ENCODE measurements at regions not wholly inside any gene's neighbourhood (a gene's known extent, or its start where the extent isn't known, plus 50 kb on each side); places are given as distances from the start of the nearest gene placed in this dataset.

- DNase-seq: no peak
These were observed 50.0 kb downstream of the PABIR2 start for GRCh38 chrX:134747006-134747405.

- no peak for DNase-seq
These were observed 50.6 kb downstream of the PABIR2 start for GRCh38 chrX:134746410-134746785.

DNA sequence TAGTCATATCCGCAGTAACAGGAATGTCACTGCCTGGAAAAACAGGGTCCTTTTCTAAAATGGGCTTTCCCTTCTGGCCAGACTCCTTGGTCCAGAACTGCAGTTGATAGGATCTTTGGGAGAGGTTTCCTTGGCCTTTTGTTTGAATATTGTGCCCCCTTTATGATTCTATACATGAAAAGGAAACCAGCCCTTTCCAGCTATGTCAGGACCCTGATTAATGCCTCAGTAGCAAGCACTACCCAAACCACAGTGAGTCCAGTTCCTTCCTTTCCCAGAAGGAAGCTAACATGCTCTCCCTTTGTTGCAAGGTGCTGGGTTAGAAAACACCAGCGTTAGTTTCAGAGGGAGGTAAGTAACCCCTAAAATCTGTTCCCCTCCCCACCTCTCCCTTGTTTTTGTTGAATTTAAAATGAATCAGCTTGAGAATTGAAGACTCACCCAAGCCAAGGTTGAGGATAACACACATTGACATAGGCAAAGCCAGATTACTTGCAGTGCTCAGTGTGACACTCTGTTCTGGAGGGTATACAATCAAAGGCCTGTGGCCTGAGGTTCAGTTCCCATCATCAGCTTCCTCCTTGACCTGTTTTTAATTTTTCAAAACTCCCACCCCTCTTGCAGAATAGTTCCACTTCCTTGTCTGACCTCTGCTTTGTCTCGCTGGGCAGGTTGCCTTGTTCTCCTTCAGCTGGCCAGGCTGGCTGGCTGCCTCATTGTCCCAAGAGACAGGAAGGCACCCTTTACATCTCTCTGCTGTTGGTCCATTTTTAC lies 51.2 kb downstream of the PABIR2 start:
- no peak for DNase-seq

GRCh38 chrX:134743091-134743490 lies 53.9 kb downstream of the PABIR2 start:
- no peak for DNase-seq

DNA sequence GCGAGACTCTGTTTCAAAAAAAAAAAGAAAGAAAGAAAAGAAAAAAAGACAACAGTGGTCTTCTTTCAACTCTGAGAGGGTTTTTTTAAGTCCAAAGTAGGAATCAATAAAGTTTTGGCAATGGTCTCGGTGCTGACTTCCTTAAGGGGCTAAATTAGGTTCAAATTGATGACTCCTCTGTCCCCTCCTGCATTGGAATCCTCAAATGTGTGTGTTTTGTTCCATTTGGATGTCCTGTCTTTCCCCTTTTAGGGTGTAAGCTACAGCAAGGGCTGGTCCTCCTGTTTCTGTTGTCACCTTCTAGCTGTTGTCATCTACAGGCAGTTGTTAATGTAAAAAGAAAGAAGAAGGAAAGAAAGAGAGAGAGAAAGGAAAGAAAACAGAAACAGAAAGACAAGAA lies 54.4 kb downstream of the PABIR2 start:
- DNase-seq: no peak

DNA sequence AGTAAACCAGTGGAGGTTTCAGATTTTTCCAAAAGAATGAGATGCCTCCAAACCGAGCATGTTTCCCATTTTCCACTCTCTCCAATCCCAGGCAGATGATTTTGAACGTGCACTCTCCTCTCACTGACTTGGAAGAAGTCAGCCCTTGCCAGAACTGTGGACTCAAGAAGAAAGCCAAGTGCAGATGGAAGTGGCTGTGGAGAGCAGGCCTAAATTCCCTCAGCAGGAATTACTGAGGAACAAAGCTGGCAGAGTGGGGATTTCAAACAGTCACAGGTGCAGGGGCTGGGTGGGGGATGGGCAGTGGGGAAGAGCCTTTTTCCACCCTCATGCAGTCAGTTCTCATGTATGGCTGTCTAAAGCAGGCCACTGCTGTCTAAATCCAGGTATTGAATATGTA lies 55.3 kb downstream of the PABIR2 start:
- no peak for DNase-seq

DNA sequence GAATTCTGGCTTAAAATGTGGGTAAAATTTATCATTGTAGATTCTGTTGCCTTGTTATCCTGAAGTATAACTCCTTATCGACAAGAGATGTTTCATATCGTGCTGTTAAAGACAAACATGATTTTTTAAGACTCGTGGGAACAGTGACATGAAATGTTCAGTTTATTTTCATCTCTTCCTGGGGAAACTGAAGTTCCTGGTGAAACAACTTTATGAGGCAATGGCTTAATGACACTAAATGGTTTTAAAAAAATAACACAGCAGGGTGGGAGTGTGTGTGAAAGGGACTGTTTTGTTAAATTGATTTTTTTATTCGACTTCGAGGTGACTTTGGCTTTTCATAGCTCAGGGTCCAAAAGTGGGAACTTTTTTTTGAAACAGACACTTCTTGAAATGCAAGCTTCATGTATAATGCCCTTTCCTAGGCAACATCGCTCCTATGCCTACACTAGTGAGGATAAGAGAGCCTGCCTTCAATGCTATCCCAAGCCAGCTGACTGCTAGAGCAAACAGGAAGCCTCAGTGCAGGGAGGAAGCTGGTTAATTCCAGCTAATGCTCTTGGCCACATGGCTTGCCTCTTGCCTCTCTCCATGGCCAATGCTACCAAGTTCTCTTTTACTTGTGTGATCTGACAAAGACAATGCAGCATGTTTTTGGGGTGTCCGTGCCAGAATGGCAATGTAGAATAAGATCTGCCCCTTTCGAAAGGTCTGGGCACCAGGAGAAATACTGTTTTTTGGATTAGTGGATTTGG lies 57.8 kb downstream of the PABIR2 start:
- DNase-seq: no peak

DNA sequence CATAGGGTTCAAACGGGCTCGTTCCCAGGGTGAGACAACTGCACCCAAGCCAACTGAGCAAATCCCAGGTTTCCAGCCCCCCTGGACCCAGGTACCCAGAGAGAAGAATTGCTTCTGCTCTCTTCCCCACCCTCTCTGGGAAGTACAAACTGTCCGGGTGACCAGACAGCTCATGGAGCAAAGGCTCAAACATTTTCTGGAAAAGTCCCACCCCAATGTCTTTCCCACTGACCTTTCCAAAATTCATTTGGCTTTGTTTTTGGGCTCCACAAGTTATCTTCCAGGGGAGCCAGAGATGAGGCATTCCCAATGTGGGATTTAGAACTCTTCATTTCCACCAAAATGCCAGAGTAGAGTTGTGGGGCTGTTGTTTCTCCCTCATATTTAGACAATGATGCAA lies 58.6 kb downstream of the PABIR2 start:
- no peak for DNase-seq

- no peak for DNase-seq
These were observed 59.2 kb downstream of the PABIR2 start for GRCh38 chrX:134737721-134738369.

- DNase-seq: no peak
These were observed 59.9 kb downstream of the PABIR2 start for GRCh38 chrX:134737061-134737460.

DNA sequence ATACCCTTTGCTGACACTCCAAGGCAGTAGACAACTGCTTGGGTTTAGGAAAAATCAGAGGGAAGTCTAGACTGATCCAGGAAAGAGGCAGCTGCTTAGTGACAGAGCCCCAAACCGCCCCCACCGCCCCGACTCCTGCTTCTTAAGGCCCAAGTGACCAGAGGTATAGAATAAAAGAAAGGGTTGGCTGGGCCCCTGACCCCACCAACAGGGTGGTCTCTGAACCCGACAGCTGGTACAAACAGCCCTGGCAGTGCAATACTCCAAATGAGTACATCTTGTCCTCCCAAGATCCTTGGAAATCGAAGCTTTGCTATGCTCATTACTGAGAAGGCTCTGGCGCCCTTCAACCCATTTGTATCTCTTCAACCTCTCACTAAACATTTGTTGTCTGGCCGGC lies 60.6 kb downstream of the PABIR2 start:
- DNase-seq: no peak

GRCh38 chrX:134735015-134735414 lies 62.0 kb downstream of the PABIR2 start:
- DNase-seq: no peak

DNA sequence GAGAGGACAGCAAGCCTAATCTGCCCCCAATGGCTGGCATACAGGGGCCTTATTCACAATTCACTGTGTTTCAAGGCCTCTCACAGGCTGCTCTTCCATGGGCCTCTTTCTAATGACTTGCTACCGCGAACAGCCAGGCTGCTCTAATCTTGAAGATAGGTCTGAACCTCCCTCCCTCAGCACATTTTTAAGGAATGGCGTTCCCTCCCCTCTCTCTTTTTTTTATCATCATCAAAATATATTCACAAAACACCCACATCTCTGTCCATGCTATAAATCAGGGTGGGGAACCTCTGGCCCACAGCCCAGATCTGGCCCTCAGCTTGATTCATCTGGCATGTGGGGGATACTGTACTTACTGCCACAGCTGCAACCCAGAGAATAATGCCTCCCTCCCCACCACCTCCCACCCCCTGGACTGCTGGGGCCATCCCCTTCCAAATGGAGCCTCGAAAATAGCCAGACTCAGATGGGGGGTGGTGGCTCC lies 62.5 kb downstream of the PABIR2 start:
- no peak for DNase-seq

GRCh38 chrX:134733591-134733990 lies 63.4 kb downstream of the PABIR2 start:
- no peak for DNase-seq

GRCh38 chrX:134732676-134733075 lies 64.3 kb downstream of the PABIR2 start:
- DNase-seq: no peak

DNA sequence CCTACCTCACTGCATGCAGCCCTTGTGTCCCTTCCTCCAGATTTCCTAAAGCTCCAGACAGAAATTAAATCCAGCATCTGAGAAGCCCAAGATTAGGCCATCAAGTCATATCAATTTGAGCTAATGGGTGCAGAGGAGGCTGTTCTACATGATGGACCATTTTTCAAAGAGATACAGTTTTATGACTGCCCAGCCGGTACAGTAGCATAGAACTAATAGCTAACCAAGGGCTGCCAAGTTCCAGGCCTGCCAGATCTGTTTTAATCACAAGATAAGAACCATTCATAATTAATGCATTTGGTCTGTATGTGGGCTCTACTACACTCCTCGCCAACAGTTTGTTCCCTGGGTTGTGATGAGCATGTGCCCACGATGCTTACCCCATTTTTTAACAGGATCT lies 64.9 kb downstream of the PABIR2 start:
- no peak for DNase-seq

GRCh38 chrX:134727363-134727762 lies 69.1 kb upstream of the PLAC1 start:
- peak in 1 of 2 experiments; percentile 7 for DNase-seq

DNA sequence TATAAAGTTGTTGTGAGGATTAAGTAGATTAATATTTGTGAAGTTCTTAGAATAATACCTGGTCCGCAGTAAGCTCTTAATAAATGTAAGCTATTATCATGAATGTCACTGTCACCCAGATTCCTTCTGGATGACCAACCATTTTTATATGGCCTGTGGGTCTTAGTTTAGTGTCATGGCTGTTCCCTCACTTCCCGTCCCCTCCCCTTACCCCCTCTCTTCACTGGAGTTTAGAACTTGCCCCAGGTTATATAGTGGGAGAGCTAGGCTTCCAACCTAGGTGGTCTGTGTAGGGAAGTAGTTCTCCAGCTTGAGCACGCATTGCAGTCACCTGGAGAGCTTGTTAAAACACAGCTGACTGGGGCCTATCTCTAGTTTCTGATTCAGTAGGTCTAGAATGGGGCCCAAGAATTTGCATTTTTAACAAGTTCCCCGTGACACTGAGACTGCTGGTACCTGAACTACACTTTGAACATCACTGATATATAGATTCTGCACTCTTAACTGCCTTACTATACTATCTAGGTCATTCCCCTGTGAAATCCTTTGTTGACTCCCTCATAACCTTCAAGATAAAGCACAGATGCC lies 66.9 kb upstream of the PLAC1 start:
- DNase-seq: no peak

DNA sequence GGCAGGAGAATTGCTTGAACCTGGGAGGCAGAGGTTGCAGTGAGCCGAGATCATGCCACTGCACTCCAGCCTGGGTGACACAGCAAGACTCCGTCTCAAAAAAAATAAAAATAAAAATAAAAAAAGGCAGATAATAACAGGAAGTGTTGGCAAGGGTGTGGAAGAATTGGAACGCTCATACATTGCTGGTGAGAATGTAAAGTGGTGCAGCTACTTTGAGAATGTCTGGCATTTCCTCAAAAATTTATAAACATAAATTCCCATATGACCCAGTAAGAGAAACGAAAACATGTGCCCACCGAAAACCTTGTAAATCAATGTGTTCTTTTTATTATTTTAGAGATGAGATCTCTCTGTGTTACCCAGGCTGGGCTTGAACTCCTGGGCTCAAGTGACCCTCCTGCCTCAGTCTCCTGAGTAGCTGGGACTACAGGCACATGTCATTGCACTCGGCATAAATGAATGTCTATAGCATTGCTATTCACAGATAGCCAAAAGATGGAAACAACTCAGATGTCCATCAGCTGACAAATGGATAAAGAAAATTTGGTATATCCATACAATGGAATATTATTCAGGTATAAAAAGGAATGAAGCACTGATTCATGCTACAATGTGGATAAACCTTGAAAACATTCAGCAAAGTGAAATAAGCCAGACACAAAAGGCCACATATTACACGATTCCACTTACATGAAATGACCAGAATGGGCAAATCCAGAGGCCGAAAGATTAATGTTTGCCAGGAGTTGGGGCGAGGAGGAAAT lies 63.7 kb upstream of the PLAC1 start:
- no peak for DNase-seq

DNA sequence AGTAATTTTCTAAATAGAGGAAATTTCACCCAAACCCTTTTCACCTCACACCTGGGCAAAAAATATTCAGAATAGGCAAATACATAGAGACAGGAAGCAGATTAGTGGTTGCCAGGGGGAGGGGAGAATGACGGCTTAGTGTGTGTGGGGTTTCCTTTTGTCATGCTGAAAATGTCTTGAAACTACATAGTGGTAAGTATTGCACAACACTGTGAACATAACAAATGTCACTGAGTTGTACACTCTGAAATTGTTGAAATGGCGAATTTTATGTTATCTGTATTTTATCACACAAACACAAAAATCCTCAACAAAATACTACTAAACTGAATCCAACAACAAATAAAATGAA lies 60.7 kb upstream of the PLAC1 start:
- no peak for DNase-seq

- DNase-seq: no peak
These were observed 60.1 kb upstream of the PLAC1 start for GRCh38 chrX:134718105-134718965.

GRCh38 chrX:134717698-134718097 lies 59.4 kb upstream of the PLAC1 start:
- DNase-seq: no peak
